Lower lobe of right lung (tissue), 2 donors: ENCODE measurements at regions not wholly inside any gene's neighbourhood (a gene's known extent, or its start where the extent isn't known, plus 50 kb on each side); places are given as distances from the start of the nearest gene placed in this dataset.

Experiments
- ATAC-seq, 2 donors: fragments of 200-7000 bp; cut with Tn5 transposase; one replicate each; pipeline ENCODE4 v1.9.1; 2020 to 2022; ENCODE audit warnings: mild to moderate bottlenecking in 2 of 2, moderate library complexity in 2 of 2
- DNase-seq: peaks from one replicate; pipeline ENCODE4 v3.0.0-alpha.2; 2020
- H3K27ac ChIP-seq: fragments of 200-600 bp; one replicate; pipeline ENCODE4 v1.8.0; 2022
- H3K27me3 ChIP-seq: fragments of 200-600 bp; one replicate; pipeline ENCODE4 v1.8.0; 2022; ENCODE audit warnings: low read depth
- H3K36me3 ChIP-seq: fragments of 200-600 bp; one replicate; pipeline ENCODE4 v1.8.0; 2022; ENCODE audit warnings: mild to moderate bottlenecking
- H3K4me1 ChIP-seq: fragments of 200-600 bp; one replicate; pipeline ENCODE4 v1.8.0; 2022
- H3K4me3 ChIP-seq: fragments of 200-600 bp; one replicate; pipeline ENCODE4 v1.8.0; 2022; ENCODE audit warnings: mild to moderate bottlenecking
- H3K9me3 ChIP-seq: fragments of 200-600 bp; one replicate; pipeline ENCODE4 v1.8.0; 2022
- CTCF ChIP-seq: fragments of 200-600 bp; IDR thresholded peaks from one replicate; pipeline ENCODE4 v1.8.0; 2022; ENCODE audit warnings: antibody characterized with exemption, mild to moderate bottlenecking
- intact Hi-C: fragments of 100-400 bp; cut with DNase I; formaldehyde crosslinking; loops from one replicate; pipeline ENCODE4 v1.11.0; 2022
- donor health status: DM: no; HTN: yes; CAD: no; lungs with severe emphysema.

DNA sequence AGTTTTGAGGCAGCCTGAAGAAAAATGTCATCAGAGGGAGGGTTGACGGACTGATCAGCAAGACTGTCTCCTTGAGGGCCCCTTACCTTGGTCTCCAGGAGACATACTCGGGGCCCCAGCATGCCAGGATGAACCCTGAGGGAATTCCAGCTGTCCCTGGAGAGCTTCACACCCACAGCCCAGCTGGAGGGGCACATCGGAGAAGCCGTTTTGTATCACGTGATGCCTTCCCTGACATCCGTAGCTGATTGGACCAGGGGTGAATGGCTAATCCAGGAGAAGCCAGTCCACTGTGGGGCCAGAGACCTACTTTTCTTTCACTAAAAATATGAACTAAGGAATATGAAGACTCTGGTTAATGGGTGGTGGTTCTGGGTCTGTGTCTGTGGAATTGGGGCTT, 86.0 kb upstream of the TP53I11 start:
- Histone ChIP-seq H3K36me3 (no peaks in the 10 kb centered on the region), H3K4me1 (no peaks in the 10 kb centered on the region), H3K4me3 (no peak overlapping the region), H3K27ac (no peak overlapping the region), H3K9me3 (peaks cover 14% of the 10 kb centered on the region), H3K27me3 (no peaks in the 10 kb centered on the region)
- no peak for TF ChIP-seq CTCF
- intact Hi-C loops, result no loop called here
- DNase-seq (no peak), ATAC-seq (no peak)

GRCh38 chr11:45037434-45038005, 86.8 kb upstream of the TP53I11 start:
- no peak overlapping the region for H3K27ac ChIP-seq
- intact Hi-C loops, result no loop called here
- no peak for DNase-seq
- no peak overlapping the region for H3K4me3 ChIP-seq
- H3K36me3 ChIP-seq, result no peaks in the 10 kb centered on the region
- H3K27me3 ChIP-seq, result no peaks in the 10 kb centered on the region
- H3K9me3 ChIP-seq, result peaks cover 14% of the 10 kb centered on the region
- no peak for TF ChIP-seq CTCF
- H3K4me1 ChIP-seq, result no peaks in the 10 kb centered on the region
- no peak for ATAC-seq

DNA sequence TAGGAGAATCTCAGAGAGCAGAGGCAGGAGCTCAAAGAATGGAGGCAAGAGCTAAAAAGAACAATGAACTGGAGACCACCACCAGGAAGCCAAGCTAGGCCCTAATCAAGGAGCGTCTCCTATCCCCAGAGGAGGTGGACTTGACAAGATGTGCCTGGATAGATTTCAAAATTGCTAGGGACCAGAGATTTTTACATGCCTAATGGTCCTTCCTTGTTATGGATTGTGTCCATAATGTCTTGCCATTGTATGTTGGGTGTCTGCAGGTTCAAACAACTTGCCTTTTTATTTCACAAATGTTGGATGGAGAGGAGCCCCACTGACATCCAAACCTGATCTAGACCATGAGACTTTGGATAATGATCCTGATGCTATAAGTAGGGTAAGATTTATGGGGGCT, 88.2 kb upstream of the TP53I11 start:
- Histone ChIP-seq H3K4me3 (no peak overlapping the region), H3K27me3 (no peaks in the 10 kb centered on the region), H3K9me3 (peaks cover 14% of the 10 kb centered on the region), H3K36me3 (no peaks in the 10 kb centered on the region), H3K4me1 (no peaks in the 10 kb centered on the region), H3K27ac (no peak overlapping the region)
- ATAC-seq (no peak), DNase-seq (no peak)
- TF ChIP-seq CTCF, result no peak
- intact Hi-C loops, result no loop called here

GRCh38 chr11:45041596-45041995, 90.9 kb upstream of the TP53I11 start:
- DNase-seq (no peak), ATAC-seq (no peak)
- TF ChIP-seq CTCF, result no peak
- Histone ChIP-seq H3K4me3 (no peak overlapping the region), H3K36me3 (no peaks in the 10 kb centered on the region), H3K27ac (no peak overlapping the region), H3K27me3 (no peaks in the 10 kb centered on the region), H3K4me1 (peaks cover 17% of the 10 kb centered on the region), H3K9me3 (peaks cover 14% of the 10 kb centered on the region)
- intact Hi-C loops, result no loop called here

DNA sequence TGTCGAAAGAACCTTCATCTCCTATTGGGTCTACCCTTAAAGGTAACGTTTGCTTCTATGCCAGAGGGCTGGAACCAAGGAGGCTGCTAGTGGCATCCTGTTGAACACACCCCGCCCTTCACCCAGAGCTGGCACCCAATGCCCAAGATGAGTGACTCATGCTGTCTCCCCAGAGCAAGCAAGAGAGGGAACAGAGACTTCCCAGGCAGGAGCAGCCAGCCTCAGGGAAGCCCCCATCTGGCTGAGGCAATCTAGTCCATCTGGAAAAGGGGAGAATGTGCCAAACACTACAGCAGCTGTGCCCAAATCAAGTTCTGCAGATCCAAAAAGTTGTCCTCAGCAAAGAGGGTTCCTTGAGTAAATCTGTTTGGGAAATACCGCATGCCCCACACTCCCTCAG, 91.9 kb upstream of the TP53I11 start:
- peaks cover 14% of the 10 kb centered on the region for H3K9me3 ChIP-seq
- H3K4me3 ChIP-seq, result no peak overlapping the region
- H3K36me3 ChIP-seq, result no peaks in the 10 kb centered on the region
- H3K4me1 ChIP-seq, result peaks cover 26% of the 10 kb centered on the region
- no peak for TF ChIP-seq CTCF
- no peaks in the 10 kb centered on the region for H3K27me3 ChIP-seq
- H3K27ac ChIP-seq, result no peak overlapping the region
- DNase-seq (no peak), ATAC-seq (peak; percentile 21 to 22)
- intact Hi-C loops, result no loop called here
